ENCODE measurements at regions not wholly inside any gene's neighbourhood (a gene's known extent, or its start where the extent isn't known, plus 50 kb on each side); places are given as distances from the start of the nearest gene placed in this dataset.
A peak's percentile ranks its signal among the peaks of the same experiment; 100 is the strongest.

GRCh38 chr10:22481106-22481505 is 135.8 kb downstream of the SPAG6 start:
- ChIA-PET CTCF (interaction anchor here (1.4 kb wide), 1 partner anchor 10 kb away, joined by 4 read pairs; no protein-coding TSS in a partner anchor), POLR2A (no interaction called here)
- ATAC-seq (no peak), DNase-seq (ENCODE audit: low spot score) (no peak)
- Mint-ChIP-seq H3K4me3 (no peak overlapping the region), H3K9me3 (no peaks in the 10 kb centered on the region), H3K4me1 (peaks cover 43% of the 10 kb centered on the region), H3K27ac (no peak overlapping the region), H3K36me3 (no peaks in the 10 kb centered on the region), H3K27me3 (ENCODE audit: low read depth) (peaks cover 52% of the 10 kb centered on the region)
- TF ChIP-seq FOXP1 (CRISPR knock-in tag; IDR thresholded peaks at IDR 0.05; ENCODE audit: borderline replicate concordance) = no peak
- no peak for TF ChIP-seq KAT7 (CRISPR knock-in tag; IDR thresholded peaks at IDR 0.05; ENCODE audit: borderline replicate concordance)
- no peak for TF ChIP-seq SP1 (CRISPR knock-in tag; conservative IDR thresholded peaks at IDR 0.05)
- no peak for TF ChIP-seq ZNF671 (CRISPR knock-in tag; IDR thresholded peaks at IDR 0.05)

DNA sequence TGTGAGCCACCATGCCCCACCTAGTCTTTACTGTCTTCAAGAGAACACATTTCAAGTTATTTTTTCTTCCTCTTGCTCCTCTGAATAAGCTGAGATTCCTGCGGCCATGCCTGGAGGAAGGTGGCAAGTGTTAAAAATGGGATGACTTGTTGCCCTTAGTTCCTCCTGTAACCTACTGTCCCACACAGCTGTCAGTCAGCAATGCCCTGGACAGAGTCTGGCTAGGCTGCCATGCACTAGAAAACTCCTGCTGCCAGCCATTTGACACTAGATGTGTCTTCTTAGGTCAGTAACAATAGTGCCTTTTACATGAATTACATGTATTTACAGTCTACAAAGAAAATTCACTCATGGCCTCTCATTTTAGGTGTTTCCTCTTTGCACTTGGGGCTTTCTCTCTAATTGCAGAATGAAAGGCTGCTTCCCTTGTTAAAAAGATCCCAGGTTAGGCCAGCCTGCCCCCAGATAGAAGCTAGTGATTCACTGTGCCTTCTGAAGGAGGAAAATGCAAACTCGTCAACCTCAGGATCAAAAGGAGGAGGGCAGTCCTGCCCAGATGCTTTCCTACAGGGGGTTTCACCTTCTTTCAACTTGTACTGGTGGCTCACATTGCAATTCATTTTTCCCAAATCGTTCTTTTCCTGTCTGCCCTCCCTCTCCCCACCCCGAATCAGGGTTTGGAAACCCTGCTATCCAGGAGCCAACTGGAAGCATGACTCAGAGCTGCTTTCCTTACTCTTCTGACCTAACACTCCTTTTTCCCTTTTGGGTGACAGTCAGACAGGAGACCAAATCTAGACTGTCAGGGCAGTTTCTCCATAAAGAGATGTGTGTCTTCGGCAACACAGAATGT is 136.6 kb downstream of the SPAG6 start:
- Mint-ChIP-seq H3K27ac (peak overlapping the region; percentile 90), H3K4me3 (peak overlapping the region; percentile 33; the same call in 1 of the 2 replicates), H3K9me3 (no peaks in the 10 kb centered on the region), H3K36me3 (no peaks in the 10 kb centered on the region), H3K4me1 (peaks cover 39% of the 10 kb centered on the region), H3K27me3 (ENCODE audit: low read depth) (peaks cover 44% of the 10 kb centered on the region)
- CTCF ChIA-PET = interaction anchor here (0.9 to 1.5 kb wide), 4 partner anchors 9 to 378 kb away, joined by 4 to 7 read pairs (median 4); no protein-coding TSS in a partner anchor
- ATAC-seq = peak; percentile 15
- DNase-seq (ENCODE audit: low spot score) = no peak
- TF ChIP-seq JAZF1 (CRISPR knock-in tag; IDR thresholded peaks at IDR 0.05) = no peak
- POLR2A ChIA-PET = interaction anchor here (1.1 kb wide), 1 partner anchor 45 kb away, joined by 3 read pairs; no protein-coding TSS in a partner anchor

- no peak for ATAC-seq
- no peak overlapping the region for H3K27ac Mint-ChIP-seq
- peaks cover 32% of the 10 kb centered on the region for H3K27me3 Mint-ChIP-seq (ENCODE audit: low read depth)
- POLR2A ChIA-PET = no interaction called here
- no peak for TF ChIP-seq NFATC4 (CRISPR knock-in tag; IDR thresholded peaks at IDR 0.05)
- TF ChIP-seq NR1H2 (CRISPR knock-in tag; IDR thresholded peaks at IDR 0.05) = no peak
- no peak for TF ChIP-seq FOXP1 (CRISPR knock-in tag; IDR thresholded peaks at IDR 0.05; ENCODE audit: borderline replicate concordance)
- no peak for TF ChIP-seq ATF1 (CRISPR knock-in tag; IDR thresholded peaks at IDR 0.05)
- no peak for TF ChIP-seq NFE2L1 (CRISPR knock-in tag; IDR thresholded peaks at IDR 0.05)
- no peaks in the 10 kb centered on the region for H3K36me3 Mint-ChIP-seq
- no peak for DNase-seq (ENCODE audit: low spot score)
- CTCF ChIA-PET = interaction anchor here (1.5 kb wide), 1 partner anchor 379 kb away, joined by 4 read pairs; no protein-coding TSS in a partner anchor
- no peaks in the 10 kb centered on the region for H3K9me3 Mint-ChIP-seq
- peaks cover 36% of the 10 kb centered on the region for H3K4me1 Mint-ChIP-seq
- no peak overlapping the region for H3K4me3 Mint-ChIP-seq
These were observed 137.8 kb downstream of the SPAG6 start for GRCh38 chr10:22483132-22483531.
